Activated B cell treated with CpG ODN at 0.5 μM for 24 hours (primary cell): ENCODE measurements at regions not wholly inside any gene's neighbourhood (a gene's known extent, or its start where the extent isn't known, plus 50 kb on each side); places are given as distances from the start of the nearest gene placed in this dataset.
"Not testable (repeated sequence)": the region's sequence is repeated elsewhere in the genome, so short reads cannot be mapped to it uniquely, and the experiment has no call there.

Experiments
- ATAC-seq: fragments of 200-7000 bp; cut with Tn5 transposase; one replicate; pipeline ENCODE4 v1.10.0; 2021; ENCODE audit warnings: low read depth, mild to moderate bottlenecking, moderate library complexity
- CTCF ChIA-PET: fragments of 350-600 bp; sonication (Branson Sonifier 250); formaldehyde crosslinking; loops from one replicate; lab custom pipeline; 2021; ENCODE audit warnings: antibody characterized with exemption; lab: Charles Lee
- POLR2A ChIA-PET: fragments of 350-600 bp; sonication (Branson Sonifier 250); formaldehyde crosslinking; loops from one replicate; lab custom pipeline; 2021; ENCODE audit warnings: antibody characterized with exemption; lab: Charles Lee
- DNase-seq: peaks from one replicate; pipeline ENCODE4 v3.0.0; 2022
- H3K27ac Mint-ChIP-seq: one replicate; pipeline ENCODE4 v1.8.0; 2020; ENCODE audit warnings: mixed read lengths
- H3K27me3 Mint-ChIP-seq: one replicate; pipeline ENCODE4 v1.8.0; 2021; ENCODE audit warnings: mixed read lengths
- H3K36me3 Mint-ChIP-seq: one replicate; pipeline ENCODE4 v1.8.0; 2021; ENCODE audit warnings: low read depth, mixed read lengths
- H3K4me1 Mint-ChIP-seq: one replicate; pipeline ENCODE4 v1.8.0; 2021; ENCODE audit warnings: mixed read lengths
- H3K4me3 Mint-ChIP-seq: one replicate; pipeline ENCODE4 v1.8.0; 2020; ENCODE audit warnings: mild to moderate bottlenecking, mixed read lengths
- H3K9me3 Mint-ChIP-seq: one replicate; pipeline ENCODE4 v1.8.0; 2020; ENCODE audit warnings: mixed read lengths
- CTCF ChIP-seq: fragments of 200-600 bp; IDR thresholded peaks from one replicate; pipeline ENCODE4 v1.8.0; 2022; ENCODE audit warnings: antibody characterized with exemption, mild to moderate bottlenecking
- intact Hi-C: fragments of 100-400 bp; cut with micrococcal nuclease; formaldehyde crosslinking; loops from one replicate; pipeline ENCODE4 v1.15.1; 2024

GRCh38 chr7:29748286-29749099 lies 57.8 kb upstream of the WIPF3 start:
- no peaks in the 10 kb centered on the region for H3K9me3 Mint-ChIP-seq
- DNase-seq = no peak
- no peak overlapping the region for H3K27ac Mint-ChIP-seq
- H3K4me3 Mint-ChIP-seq = no peak overlapping the region
- no peak for ATAC-seq
- intact Hi-C loops = loop anchor here (1.0 kb wide), 1 partner anchor 314 kb away; no protein-coding TSS in a partner anchor
- peaks cover 6% of the 10 kb centered on the region for H3K27me3 Mint-ChIP-seq
- no peaks in the 10 kb centered on the region for H3K36me3 Mint-ChIP-seq
- POLR2A ChIA-PET = no interaction called here
- no peak for TF ChIP-seq CTCF
- no peaks in the 10 kb centered on the region for H3K4me1 Mint-ChIP-seq
- CTCF ChIA-PET = interaction anchor here (1.3 kb wide), 1 partner anchor 313 kb away, joined by 6 read pairs; no protein-coding TSS in a partner anchor

GRCh38 chr7:29749701-29750321 lies 56.5 kb upstream of the WIPF3 start:
- intact Hi-C loops = no loop called here
- POLR2A ChIA-PET = no interaction called here
- Mint-ChIP-seq H3K4me3 (no peak overlapping the region), H3K9me3 (no peaks in the 10 kb centered on the region), H3K36me3 (no peaks in the 10 kb centered on the region), H3K4me1 (no peaks in the 10 kb centered on the region), H3K27me3 (peaks cover 4% of the 10 kb centered on the region), H3K27ac (no peak overlapping the region)
- CTCF ChIA-PET = no interaction called here
- ATAC-seq = no peak
- no peak for TF ChIP-seq CTCF
- DNase-seq = no peak

GRCh38 chr7:29750373-29750940 lies 55.9 kb upstream of the WIPF3 start:
- ATAC-seq, H3K4me1 Mint-ChIP-seq, DNase-seq, intact Hi-C loops, POLR2A ChIA-PET, H3K27ac Mint-ChIP-seq, H3K9me3 Mint-ChIP-seq, H3K4me3 Mint-ChIP-seq, CTCF ChIA-PET, H3K27me3 Mint-ChIP-seq, H3K36me3 Mint-ChIP-seq: not testable (repeated sequence)

- H3K36me3 Mint-ChIP-seq, H3K9me3 Mint-ChIP-seq, CTCF ChIA-PET, intact Hi-C loops, H3K4me3 Mint-ChIP-seq, H3K27ac Mint-ChIP-seq, DNase-seq, ATAC-seq, POLR2A ChIA-PET, H3K4me1 Mint-ChIP-seq, H3K27me3 Mint-ChIP-seq: not testable (repeated sequence)
These were observed 55.3 kb upstream of the WIPF3 start for GRCh38 chr7:29751012-29751411.

GRCh38 chr7:29754874-29755490 lies 51.3 kb upstream of the WIPF3 start:
- Mint-ChIP-seq H3K4me3 (no peak overlapping the region), H3K27ac (no peak overlapping the region), H3K27me3 (peaks cover 1% of the 10 kb centered on the region), H3K9me3 (no peaks in the 10 kb centered on the region), H3K4me1 (no peaks in the 10 kb centered on the region), H3K36me3 (no peaks in the 10 kb centered on the region)
- POLR2A ChIA-PET = no interaction called here
- CTCF ChIA-PET = no interaction called here
- no peak for DNase-seq
- TF ChIP-seq CTCF = no peak
- intact Hi-C loops = no loop called here
- ATAC-seq = no peak
